HG03135 (cell line): ENCODE measurements at regions not wholly inside any gene's neighbourhood (a gene's known extent, or its start where the extent isn't known, plus 50 kb on each side); places are given as distances from the start of the nearest gene placed in this dataset.

Source experiments
- ATAC-seq: cut with Tn5 transposase; IDR thresholded peaks from one replicate; pipeline ENCODE4 v1.9.1; 2021; ENCODE audit warnings: mild to moderate bottlenecking, moderate library complexity; ENCODE audit not compliant: unreplicated experiment

DNA sequence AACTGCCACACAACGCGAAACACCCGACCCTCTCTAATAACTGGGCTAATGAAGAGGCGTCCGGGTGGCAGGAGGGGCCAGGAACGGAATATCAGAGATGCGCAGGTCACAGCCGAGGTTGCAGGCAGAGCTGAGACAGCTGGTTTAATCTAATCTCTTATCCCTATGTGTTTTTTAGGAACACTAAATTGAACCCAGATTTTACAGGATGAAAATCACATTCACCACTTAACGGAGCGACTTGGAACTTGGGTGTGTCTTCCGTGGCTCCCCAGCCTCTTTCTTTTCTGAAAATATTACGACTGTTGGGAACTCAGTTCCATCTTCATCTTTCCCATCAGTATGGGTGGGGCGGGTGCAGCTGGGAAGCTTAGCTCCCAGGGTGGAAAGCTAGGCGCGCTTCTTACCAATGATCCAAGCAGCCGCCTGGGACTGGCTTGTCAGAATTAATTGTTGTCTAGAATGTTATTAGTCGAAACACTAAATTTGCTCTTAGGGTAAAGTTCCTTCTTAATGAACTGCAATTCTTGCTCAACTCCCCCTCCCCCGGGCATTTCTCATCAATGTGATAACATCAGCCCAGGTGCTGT, 92.5 kb downstream of the IRX2 start:
- no peak for ATAC-seq

DNA sequence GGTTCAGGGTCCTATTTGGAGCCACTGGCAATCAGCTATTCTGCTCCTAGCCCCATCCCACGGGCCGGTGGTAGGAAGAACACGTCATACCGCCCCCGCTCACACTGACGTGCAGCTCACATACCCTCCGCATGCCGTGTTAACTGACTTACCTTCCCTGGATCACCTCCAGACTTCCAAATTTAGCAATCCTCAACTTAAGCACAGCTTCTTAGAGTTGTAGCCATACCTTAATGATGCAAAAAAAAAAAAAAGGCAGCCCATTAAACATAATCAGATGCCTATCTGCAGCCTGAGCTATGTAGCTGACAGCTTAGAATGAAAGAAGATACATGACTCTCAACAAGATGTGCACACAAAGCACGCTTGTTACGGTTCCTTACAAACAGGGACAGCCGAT, 93.0 kb downstream of the IRX2 start:
- ATAC-seq = no peak

DNA sequence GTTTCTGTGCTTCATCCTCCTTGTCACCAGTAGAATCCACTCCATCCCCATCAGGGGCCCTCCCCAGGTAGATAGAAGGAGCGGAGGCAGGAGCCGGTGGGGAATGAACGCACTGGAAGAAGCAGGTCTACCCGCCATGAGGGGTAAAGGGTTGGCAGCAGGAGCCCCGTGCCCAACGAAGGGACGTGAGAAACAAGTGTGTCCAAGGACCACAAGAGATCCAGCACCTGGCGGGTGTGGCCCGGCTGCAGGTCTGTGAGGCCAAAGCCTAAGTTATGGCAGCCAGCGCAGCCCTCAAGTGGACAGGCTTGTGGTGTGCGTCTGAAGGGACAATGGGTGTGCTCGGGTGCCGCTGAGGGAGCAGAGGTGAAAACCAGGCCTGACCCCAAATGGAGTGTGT, 94.3 kb downstream of the IRX2 start:
- ATAC-seq = no peak

DNA sequence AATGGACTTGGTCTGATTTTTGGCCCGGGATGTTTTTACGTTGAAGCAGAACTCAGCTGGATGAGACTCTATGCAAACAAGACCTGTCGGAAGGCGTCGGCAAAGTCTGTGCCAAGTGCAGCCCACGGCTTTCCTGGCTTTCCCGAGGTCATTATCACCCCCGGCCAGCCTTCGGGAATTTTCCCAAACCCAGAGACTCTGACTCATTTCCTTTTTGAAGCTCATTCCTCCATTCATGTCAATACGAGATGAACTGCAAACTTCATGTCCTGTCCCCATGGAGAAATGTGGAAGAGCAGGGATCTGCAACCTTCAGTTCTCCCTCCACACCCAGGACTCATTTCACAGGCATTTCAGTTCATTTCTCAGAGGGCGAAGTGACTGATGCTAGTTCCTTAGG, 95.3 kb downstream of the IRX2 start:
- ATAC-seq = no peak

DNA sequence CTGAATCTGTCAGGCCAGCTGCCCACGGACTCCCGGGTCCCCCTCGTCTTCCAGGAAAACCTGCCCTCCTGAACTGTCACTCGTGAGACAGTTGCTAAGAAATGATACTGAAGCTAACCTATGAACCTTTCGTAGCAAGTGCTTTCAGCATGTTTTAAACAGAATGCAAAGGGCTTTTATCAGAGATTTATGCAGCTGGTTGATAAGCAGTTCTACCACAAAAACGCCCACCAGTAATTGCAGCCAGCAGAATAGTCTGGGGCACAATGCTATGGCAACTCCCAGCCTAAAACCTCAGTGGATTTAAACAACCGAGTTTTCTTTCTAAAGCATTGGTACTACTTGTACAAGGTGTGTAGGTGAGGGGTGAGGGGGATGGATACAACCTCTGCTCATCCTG, 97.5 kb downstream of the IRX2 start:
- no peak for ATAC-seq

DNA sequence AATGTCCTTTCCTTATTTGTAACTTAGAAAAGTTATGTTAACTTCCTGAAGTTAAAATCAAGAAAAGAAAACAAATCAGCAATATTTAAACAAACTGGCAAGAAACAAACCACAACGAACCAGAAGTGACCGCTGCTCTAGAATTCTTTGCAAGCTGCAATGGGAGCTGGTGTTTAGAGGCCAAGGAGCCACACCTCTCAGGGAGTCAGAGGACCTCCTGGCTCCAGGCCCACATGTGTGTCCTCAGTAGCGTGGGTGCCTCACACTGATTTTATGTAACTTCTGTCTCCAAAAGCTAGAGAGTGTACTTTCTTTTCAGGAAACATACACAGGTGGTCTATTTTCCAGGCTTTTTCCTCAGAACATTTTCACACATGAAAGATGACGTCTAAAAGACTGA, 100.4 kb downstream of the IRX2 start:
- no peak for ATAC-seq

DNA sequence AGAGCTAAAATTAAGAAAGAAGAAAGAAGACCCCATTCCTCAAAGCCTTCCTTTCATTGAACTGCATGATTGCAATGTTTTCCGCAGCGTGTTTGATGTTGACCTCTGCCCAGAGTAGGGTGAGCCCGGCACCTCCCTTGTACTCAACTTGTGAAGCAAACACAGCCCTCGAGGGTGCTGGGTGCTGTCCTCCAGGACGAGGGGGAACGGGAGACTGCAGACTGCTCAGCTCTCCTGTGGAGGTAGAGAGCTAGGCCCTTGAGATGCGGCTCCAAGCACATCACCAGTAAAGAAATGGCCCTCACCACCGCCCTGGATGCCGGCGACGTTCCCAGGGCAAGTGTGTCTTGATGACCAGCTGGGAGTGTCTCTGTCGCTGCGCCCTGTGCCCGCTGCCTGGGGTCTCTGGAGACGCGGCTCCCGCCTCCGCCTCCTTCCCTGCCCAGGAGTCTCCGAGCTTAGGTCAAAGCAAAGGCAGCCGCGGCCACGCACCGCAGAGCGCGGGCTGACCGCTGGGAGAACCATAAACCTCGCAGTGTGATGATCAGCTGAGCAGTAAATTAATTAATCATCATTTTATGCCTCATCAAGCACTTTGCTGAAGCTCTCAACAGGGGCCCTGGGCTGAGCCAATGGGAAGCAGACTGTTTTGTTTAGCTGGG, 108.7 kb downstream of the IRX2 start:
- ATAC-seq = no peak

DNA sequence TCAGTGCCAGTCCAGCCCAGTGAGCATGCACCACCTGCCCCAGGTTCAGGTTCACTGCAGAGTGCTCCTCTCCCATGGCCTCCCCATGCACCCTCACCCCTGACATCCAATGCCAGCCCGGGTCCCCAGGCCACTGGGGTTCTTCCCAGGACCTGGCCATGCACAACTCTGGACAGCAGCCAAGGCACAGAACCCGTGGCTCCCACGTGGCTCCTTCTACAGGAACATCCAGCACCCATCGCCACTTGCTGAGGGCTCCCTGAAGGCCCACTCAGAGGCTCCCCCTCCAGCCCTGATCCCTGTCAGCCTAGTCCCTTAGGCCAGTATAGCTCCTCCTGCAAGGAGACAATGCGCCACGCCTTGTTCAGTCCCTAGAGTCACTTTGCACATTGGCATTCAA, 110.8 kb downstream of the IRX2 start:
- ATAC-seq = no peak

DNA sequence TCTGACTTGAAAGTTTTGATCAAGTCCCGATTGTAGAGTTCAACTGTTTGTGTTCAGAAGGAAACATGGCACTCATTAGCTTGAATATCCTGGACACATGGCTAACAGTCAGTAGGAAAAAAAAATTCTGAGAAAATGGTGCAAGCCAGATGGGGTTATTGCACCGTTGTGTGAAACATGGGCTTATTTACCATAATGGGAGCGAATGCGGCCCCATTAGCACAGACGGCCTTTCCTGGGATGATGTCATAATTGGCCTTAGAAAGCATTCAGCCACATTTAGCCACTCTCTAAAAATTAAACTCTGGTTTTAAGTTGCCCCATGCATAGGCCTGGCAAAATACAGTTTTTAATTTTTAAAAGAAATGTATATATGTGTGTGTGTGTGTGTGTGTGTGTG, 112.1 kb downstream of the IRX2 start:
- no peak for ATAC-seq

DNA sequence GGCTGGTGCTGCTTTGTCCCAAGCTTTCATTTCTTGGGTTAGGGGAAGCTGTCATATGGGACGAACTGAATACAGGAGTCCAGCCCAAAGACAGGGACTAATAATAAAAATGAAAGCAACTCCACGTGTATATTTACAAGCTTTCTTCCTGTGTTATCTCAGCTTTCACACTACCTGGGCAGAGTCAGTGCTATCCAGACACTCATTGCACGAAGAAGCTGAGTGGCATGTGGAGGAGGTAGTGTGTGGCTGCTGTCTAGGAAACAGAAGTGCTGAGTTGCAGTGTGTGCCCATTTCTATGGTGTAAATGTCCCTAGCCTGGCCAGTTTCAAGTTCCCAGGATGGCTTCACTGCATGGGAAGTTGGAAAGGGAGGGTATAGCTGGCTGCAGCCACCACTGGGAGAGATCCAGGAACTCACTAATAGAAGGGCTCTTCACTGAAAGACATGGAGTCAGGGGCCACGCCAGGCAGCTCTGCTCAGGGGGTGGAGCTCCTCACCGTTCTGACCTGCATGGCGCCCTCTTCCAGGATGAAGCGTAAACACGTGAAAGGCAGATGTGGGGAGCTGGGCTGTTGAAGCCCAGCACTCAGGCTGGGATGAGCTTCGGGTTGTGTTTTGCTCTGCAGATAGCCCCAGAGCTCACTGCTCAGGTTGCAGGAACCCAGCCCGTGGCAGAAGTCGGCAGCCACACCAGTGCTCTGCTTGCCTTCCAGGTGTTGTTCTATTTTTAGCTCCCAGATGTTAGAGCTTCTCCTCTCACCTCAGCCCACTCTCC, 116.9 kb downstream of the IRX2 start:
- ATAC-seq = no peak

DNA sequence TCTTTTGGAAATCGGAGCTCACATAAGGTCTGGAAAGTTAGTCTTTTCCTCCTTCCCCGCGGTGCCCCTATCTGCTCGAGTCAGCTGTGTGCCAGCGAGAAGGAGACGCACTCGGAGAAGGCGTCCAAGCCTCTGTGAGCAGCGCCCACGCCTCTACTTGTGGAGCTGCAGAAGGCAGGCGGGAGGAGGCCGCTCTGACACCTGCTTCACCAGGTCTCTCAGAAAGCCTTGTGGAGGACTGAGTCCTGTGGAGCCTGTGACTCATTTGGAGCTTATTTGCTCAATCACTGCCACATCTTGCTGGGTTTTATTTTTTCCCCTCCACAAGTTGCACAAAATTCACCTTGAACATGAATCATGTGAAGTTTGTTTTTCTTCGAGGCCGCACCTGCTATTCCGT, 117.5 kb downstream of the IRX2 start:
- ATAC-seq = no peak

DNA sequence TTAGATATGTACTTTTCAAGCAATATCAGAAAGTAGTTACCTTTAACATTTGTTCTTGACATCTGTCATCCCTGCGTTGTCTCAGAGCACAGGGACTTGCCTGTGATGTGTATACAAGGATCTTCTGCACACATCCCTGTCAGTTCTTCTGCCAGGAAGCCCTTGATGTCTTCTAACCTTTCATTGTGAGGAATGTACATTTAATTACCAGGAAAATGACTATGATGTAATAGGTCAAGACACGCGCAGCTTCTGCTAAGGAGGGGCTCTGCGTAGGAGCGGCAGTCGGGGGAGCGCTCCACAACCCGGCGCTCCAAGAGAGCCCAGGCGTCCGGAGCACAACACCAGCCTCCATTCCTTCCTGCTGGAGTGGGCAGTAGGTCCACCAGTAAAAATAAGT, 119.7 kb downstream of the IRX2 start:
- ATAC-seq = no peak

DNA sequence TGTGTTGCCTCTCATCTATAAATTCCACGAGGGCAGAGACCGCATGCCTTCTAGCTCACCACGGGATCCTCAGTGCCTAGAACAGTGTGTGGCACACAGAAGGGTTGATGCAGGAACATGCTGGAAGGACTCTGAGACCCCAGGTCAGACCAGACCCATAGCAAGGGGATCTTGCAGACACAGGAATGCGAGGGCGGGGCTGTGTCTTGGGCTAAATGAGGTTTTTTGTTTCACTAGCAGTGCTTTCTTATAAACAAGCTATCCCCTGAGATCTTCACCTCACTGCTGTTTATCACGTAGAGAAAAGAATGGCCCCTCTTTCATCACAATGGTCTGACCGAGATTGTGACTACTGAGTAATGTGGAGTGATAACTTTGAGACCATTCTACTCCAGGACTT, 122.4 kb downstream of the IRX2 start:
- ATAC-seq = no peak

DNA sequence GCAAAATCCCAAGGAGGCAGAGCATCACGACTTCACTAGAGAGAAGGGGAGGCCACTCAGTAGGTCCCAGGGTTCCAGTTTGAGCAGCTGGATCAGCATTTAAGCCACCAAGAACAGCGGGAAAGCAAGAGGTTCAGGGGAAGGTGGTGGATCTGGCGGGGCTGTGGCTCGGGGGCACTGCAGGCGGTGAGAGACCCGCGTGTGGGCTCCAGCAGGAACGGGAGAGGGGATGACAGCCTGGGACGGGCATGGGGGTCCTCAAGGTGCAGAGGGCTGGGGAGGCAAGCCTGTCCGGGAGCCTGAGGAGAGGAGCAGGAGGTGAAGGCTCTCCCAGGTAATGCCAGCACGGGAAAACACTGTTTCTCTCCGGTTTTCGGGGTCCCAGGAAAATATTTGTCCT, 123.6 kb downstream of the IRX2 start:
- no peak for ATAC-seq

DNA sequence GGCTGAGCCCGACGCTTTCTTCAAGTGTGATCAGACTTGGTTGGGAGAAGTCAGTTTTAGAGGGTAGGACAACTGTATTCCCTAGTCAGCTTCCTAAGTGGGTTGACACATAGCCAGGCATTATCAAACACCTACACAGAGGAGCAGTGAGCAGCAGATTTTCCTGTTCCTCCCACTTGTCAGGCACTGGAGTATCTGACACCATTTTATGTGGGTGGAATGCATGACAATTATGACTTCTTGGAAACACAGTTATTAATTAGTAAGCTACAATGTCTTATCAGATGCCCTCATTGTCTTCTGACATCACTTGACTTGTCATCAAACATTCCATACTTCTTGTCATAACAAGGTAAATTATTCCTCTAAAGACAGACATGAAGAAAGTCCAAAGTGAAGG, 124.9 kb downstream of the IRX2 start:
- no peak for ATAC-seq

DNA sequence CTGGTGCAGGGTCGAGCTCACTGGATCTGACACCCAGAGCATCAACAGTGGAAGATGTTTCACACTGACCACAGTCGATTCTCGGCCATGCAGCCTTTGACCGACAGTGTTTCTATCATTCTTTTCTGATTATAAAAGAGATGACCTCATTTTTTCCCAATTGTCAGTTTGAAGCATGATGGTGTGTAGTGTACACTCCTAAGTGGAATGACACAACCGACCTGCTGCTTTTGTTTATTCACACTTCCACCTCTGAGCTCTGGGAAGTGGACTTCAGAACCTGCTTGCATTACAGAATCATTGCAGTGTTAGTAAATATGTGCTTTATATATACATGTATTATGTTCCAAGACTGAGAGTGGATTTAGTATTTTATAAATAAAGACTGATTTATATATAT, 128.6 kb downstream of the IRX2 start:
- ATAC-seq = no peak

DNA sequence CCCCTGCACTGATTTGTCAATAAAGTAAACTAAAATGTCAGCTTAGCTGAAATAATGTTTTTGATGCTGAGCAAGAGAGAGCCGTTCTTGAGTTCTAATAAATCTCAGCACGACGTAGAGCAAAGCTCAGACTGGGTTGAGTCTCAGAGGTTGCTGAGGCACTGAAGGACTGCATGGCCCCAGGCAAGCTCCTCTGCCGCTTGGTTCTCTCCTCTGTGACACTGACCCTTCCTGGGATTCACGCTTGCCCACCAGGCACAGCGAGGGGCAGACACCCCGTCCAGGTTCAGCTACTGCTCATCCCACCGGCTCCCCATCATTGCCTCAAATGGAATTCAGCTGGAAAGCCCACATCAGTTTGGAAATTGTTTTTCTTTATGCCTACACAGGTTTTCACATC, 129.8 kb downstream of the IRX2 start:
- ATAC-seq = no peak

DNA sequence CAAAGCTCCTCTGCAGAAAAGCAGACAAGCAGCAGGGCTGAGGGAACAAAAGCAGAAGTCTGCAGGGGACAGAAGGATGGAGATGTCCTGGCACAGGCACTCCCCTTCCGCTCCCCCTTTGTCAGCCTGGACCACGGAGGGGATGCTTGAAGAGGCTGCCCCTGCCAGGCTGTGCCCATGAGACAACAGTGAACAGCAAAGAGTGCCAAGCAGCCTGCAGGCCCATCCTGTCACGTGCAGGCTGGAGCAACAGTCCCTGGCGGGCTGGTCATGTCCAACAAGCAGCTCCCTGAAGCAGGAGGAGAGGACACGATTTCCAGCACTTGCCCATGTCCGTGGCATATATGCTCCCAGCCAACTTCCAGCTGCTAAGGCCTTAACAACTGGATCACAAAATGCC, 132.3 kb downstream of the IRX2 start:
- ATAC-seq = no peak

DNA sequence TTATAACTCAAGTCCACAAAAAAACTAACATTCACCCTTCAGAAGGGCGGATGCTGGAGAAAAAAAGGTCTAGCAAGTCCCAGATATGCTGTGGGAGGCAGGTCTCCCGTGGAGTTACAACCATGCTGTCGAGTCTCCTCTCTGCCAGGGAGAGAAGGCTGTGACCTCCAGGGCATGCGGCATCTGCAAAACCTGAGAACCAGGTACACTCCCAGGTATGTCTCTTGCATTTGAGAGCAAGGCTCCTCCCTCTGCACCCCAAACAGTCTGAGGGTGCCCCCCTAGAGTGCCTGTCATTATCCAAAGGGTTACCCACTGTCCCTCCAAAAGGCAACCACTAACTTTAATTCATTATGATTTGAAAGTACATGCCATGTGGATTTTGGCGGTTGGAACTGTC, 134.0 kb downstream of the IRX2 start:
- ATAC-seq = no peak

DNA sequence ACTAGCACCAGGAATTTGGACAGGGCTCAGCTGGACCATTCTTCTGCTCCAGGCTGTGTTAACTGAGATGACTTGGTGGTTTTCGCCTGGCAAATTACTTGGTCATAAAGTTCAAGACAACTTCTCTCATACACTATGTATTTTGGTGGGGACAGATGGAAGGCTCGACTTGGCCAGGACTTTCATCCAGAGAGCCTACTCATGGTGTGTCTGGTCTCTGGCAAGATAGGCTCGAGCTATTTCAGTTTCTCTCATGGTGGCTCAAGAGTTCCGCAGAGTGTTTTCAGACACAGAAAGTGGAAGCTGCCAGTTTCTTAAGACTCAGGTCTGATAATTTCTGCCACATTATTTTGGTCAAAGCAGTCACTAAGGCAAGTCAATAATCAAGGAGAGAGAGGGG, 135.6 kb downstream of the IRX2 start:
- no peak for ATAC-seq

DNA sequence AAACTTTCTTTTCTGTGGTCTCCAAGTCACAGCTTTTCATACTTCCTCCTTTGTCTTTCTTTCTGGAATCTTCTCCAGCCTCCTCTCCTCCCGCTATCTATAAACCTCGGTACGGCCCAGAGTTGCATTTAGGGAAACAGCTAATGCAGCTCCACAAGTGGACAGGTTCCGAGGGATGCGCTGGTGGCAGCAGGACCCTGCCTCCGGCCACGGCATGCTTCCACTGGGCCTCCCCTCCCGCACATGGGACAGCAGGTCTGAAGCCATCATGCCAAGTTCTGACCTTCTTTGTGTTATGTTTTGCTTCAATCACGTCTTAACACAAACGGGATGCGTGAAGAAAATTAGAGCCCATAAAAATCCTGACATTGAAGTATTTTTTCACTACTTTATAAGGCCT, 136.9 kb downstream of the IRX2 start:
- no peak for ATAC-seq

DNA sequence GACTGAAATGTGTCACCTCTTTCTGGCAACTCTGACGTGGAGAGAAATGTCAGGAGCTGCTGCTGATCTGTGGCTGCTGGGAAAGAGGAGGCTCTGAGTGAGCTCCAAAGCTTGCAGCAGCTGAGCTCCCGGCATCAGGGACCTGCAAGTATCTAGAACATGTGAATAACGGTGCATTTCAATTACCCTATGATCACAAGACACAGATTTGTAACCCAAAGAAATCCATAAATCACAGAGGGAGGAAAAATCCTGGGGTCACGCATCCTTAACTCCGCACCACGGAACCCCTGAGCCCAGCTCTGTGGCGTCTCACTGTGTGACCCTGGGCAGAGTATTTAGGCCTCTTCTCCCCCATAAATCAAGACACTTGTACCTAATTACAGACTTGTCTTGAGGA, 139.8 kb downstream of the IRX2 start:
- ATAC-seq = no peak

DNA sequence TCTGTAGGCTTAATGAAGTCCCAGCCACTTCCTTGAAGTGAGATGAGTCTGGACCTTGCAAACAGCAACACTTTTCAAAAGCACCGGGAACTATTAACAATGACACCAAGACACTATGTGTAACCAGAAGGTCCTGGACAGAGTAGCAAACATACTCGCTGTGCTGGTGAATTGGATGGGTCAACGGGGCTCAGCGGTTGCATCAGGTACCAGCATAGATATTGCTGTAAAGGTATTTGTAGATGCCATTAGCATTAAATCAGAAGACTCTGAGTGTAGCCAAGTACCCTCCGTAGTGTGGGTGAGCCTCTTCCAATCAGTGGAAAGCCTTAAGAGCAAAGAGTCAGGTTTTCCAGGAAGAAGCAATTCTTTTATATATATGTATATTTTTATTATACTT, 140.5 kb downstream of the IRX2 start:
- no peak for ATAC-seq
